ENCODE measurements at regions not wholly inside any gene's neighbourhood (a gene's known extent, or its start where the extent isn't known, plus 50 kb on each side); places are given as distances from the start of the nearest gene placed in this dataset.

GRCh38 chr4:147039976-147040575 is 94.4 kb upstream of the TTC29 start:
- Histone ChIP-seq H3K27ac (peak overlapping the region; percentile 77), H3K36me3 (no peaks in the 10 kb centered on the region), H3K4me1 (peaks cover 20% of the 10 kb centered on the region), H3K9me3 (replicated peaks) (no peaks in the 10 kb centered on the region), H3K4me3 (peak overlapping the region; percentile 22), H3K27me3 (no peaks in the 10 kb centered on the region)
- DNase-seq: peak; percentile 86 to 95

GRCh38 chr4:147040874-147041273 is 95.2 kb upstream of the TTC29 start:
- peak in 1 of 2 experiments; percentile 17 for DNase-seq
- Histone ChIP-seq H3K27ac (peak overlapping the region; percentile 77), H3K9me3 (replicated peaks) (no peaks in the 10 kb centered on the region)

DNA sequence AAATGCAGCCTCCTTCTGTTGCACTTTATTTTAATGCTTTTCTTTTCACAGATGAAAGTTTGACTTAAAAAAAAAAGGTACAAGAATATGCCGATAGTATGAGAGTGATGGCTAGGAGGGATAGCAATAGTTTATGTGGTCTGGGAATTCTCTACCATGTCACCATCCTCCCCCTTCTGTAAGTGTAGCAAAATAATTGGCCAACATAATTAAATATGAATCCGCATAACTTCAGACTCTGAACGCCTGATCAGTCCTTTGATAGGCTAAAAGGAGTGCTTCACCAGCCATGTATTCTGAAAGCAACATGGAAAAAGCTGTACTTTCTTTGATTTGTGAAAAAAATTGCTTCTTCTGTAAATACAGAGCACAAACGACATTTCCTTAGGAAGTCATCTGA is 95.7 kb upstream of the TTC29 start:
- Histone ChIP-seq H3K27ac (peak overlapping the region; percentile 77), H3K27me3 (no peaks in the 10 kb centered on the region)

More at GRCh38 chr4:147040874-147041273, 95.2 kb upstream of the TTC29 start:
- no peaks in the 10 kb centered on the region for H3K27me3 ChIP-seq
- peak overlapping the region; percentile 22 for H3K4me3 ChIP-seq
- peaks cover 20% of the 10 kb centered on the region for H3K4me1 ChIP-seq
- no peaks in the 10 kb centered on the region for H3K36me3 ChIP-seq

DNA sequence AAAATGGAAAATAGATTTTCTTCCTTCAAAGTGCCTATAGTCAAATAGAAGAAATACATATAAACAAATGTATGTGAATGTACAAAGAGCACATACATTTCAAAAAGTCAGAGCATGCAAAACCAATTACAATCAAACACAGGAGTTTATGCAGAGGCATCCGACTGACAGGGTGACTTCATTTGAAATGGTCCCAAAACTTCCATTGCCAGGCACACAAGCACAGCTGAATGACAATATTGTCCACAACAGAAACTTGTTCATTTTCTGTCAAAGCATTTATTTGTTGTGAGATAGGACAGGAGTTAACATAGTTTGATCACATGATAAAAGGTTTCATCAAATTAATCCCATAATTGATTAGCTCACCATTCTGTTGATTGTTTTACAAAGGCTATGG is 96.4 kb upstream of the TTC29 start:
- Histone ChIP-seq H3K4me1 (peaks cover 20% of the 10 kb centered on the region), H3K27me3 (no peaks in the 10 kb centered on the region), H3K9me3 (replicated peaks) (no peaks in the 10 kb centered on the region), H3K36me3 (no peaks in the 10 kb centered on the region), H3K27ac (peak overlapping the region; percentile 77), H3K4me3 (no peak overlapping the region)
- peak in 1 of 2 experiments; percentile 8 for DNase-seq

More for the DNA sequence above, 95.7 kb upstream of the TTC29 start:
- peak in 1 of 2 experiments; percentile 21 for DNase-seq
- H3K4me3 ChIP-seq: no peak overlapping the region
- H3K9me3 ChIP-seq (replicated peaks): no peaks in the 10 kb centered on the region
- peaks cover 20% of the 10 kb centered on the region for H3K4me1 ChIP-seq
- H3K36me3 ChIP-seq: no peaks in the 10 kb centered on the region

DNA sequence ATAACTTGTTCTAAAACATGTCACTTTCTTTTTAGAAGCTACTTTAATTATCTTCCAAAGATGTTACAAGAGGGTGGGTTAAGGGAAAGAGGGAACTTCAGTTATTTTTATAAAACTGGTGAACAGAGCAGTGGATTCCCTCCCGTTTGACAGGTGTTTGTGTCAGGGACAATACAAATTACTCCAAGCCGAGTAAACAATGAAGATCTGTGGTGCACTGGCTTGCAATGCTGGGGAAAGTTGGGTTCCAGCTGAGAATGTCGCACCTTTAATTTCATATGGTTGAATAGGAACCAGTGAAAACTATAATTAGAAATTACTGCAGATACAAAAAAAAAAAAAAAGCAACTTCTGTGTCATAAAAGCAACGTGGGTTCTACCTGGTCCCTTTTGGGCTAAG is 98.6 kb upstream of the TTC29 start:
- no peaks in the 10 kb centered on the region for H3K27me3 ChIP-seq
- no peak for DNase-seq
- H3K9me3 ChIP-seq (replicated peaks): no peaks in the 10 kb centered on the region
- no peaks in the 10 kb centered on the region for H3K36me3 ChIP-seq
- no peak overlapping the region for H3K27ac ChIP-seq
- no peak overlapping the region for H3K4me3 ChIP-seq
- peaks cover 19% of the 10 kb centered on the region for H3K4me1 ChIP-seq

DNA sequence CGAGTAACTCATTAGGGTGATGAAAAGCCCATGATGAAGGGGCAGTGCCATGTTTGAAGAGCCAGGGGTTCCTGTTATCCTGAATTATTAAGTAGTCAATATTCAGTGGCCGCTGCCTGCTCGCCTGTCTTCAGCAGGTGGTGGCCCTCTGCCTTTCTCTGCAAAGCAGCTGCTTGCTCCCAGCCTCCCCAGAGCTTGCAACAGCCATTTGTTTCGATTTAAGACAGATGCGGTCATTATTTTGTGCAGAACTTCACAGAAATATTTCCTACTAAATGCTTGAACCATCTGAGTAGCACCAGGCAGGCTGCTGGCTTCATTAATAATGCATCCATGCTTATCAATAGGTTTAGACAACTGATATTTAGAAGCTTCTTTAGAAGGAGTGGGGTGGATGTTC is 104.3 kb upstream of the TTC29 start:
- Histone ChIP-seq H3K4me3 (peak overlapping the region; percentile 18; the same call in 1 of the 2 replicates), H3K9me3 (replicated peaks) (no peaks in the 10 kb centered on the region), H3K4me1 (no peaks in the 10 kb centered on the region; the same call in 1 of the 2 replicates), H3K36me3 (no peaks in the 10 kb centered on the region), H3K27me3 (no peaks in the 10 kb centered on the region), H3K27ac (no peak overlapping the region)
- DNase-seq: peak; percentile 8 to 32

- H3K4me3 ChIP-seq: peak overlapping the region; percentile 18; the same call in 1 of the 2 replicates
- H3K36me3 ChIP-seq: no peaks in the 10 kb centered on the region
- H3K27ac ChIP-seq: no peak overlapping the region
- H3K9me3 ChIP-seq (replicated peaks): no peaks in the 10 kb centered on the region
- DNase-seq: no peak
- H3K27me3 ChIP-seq: no peaks in the 10 kb centered on the region
- no peaks in the 10 kb centered on the region; the same call in 1 of the 2 replicates for H3K4me1 ChIP-seq
Observed at GRCh38 chr4:147050356-147050765, 104.7 kb upstream of the TTC29 start.

- DNase-seq: no peak
- Histone ChIP-seq H3K4me1 (no peaks in the 10 kb centered on the region; the same call in 1 of the 2 replicates), H3K27ac (no peak overlapping the region), H3K36me3 (no peaks in the 10 kb centered on the region), H3K9me3 (replicated peaks) (no peaks in the 10 kb centered on the region), H3K4me3 (no peak overlapping the region), H3K27me3 (no peaks in the 10 kb centered on the region)
Observed at GRCh38 chr4:147052361-147052760, 106.7 kb upstream of the TTC29 start.

DNA sequence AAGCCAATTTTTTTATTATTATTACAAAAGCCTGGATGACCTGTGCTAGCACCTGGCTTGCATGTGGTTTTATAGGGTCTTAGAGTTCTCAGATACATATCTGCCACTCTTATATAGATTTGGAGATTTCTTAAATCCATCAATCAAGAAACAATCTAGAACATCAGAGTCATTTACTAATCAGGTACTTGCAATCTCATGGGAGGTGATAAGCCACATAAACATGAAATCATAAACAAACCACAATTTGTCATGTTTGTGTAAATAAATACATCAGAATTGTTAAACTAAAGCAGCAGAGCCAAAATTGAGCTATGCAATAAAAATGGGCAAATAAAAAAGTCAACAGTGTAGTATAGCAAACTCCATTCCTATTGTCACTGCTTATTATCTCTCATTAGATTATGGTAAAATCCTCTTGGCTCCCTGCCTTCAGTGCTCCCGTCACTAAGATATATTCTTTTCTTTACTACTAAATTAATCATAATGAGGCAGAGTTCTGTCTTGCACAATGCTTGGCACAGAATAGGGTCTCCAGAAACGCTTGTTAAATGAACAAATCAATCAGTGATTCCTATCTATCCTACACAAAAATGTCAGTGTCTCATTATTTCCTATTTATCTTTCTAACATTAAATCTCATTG is 108.7 kb upstream of the TTC29 start:
- no peaks in the 10 kb centered on the region; the same call in 1 of the 2 replicates for H3K4me1 ChIP-seq
- H3K9me3 ChIP-seq (replicated peaks): no peaks in the 10 kb centered on the region
- no peak overlapping the region for H3K4me3 ChIP-seq
- no peak overlapping the region for H3K27ac ChIP-seq
- no peak for DNase-seq
- no peaks in the 10 kb centered on the region for H3K27me3 ChIP-seq
- no peaks in the 10 kb centered on the region for H3K36me3 ChIP-seq

DNA sequence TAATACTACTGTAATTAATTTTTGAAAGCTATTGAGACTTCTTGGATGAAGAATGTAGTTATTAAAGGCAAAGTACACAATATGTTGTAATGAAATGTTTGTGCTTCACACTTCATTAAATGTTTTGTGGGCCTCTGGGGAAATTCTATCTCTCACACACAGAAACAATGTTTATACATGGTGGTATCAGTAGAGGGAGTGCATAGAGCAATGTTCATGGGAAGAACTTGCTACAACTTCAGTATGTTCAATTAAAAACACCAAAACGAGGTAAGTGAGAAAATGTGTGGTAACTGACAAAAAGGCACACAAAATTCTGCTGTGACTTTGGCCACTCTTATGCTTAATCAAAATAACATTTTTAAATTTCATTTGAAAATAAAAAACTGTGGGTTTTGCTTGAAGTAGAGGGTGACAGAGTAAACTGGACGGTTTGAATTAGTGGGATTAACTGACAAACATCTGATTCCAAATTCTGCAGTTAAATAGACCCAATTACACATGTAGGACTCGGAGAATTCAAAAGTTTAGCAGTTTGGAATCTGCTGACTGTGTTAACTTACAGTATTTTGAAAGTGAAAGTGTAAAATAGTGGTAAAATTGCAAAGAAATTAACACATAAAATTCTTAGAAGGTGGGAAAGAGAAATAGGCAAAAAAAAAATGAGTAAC is 111.4 kb upstream of the TTC29 start:
- Histone ChIP-seq H3K27ac (peak overlapping the region; percentile 18), H3K9me3 (replicated peaks) (no peaks in the 10 kb centered on the region), H3K27me3 (no peaks in the 10 kb centered on the region), H3K36me3 (no peaks in the 10 kb centered on the region), H3K4me3 (peak overlapping the region; percentile 41), H3K4me1 (peaks cover 4% of the 10 kb centered on the region; the same call in 1 of the 2 replicates)
- DNase-seq: peak in 1 of 2 experiments; percentile 30

DNA sequence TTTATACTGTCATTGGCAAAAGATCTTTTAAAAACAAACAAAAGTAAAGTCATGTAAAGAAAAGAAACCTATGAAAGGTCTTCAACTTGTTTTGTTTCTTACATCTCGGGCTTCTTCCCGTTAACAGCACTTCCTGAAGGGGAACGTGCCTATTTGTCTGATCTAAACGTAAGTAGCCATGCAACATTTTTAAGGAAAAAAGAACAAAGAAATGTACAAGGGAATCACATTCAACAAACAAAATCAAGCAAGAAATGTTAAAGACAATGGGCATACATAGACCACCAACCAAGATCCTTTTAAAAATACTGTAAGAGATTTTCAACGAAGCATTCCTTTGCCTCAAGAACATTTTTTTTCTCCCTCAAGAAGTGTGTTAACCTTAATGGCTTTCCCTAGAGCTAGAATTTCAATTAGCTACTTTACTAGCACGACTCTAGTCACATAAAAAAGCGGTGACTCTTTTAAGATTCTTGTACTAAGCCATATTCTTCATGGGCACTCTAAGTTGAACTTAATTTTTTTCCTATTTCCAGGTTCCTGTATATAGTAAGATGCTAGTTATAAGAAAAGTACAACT is 112.0 kb upstream of the TTC29 start:
- Histone ChIP-seq H3K9me3 (replicated peaks) (no peaks in the 10 kb centered on the region), H3K27me3 (no peaks in the 10 kb centered on the region), H3K4me1 (peaks cover 4% of the 10 kb centered on the region; the same call in 1 of the 2 replicates), H3K27ac (peak overlapping the region; percentile 18), H3K4me3 (peak overlapping the region; percentile 41), H3K36me3 (no peaks in the 10 kb centered on the region)
- DNase-seq: peak in 1 of 2 experiments; percentile 25

DNA sequence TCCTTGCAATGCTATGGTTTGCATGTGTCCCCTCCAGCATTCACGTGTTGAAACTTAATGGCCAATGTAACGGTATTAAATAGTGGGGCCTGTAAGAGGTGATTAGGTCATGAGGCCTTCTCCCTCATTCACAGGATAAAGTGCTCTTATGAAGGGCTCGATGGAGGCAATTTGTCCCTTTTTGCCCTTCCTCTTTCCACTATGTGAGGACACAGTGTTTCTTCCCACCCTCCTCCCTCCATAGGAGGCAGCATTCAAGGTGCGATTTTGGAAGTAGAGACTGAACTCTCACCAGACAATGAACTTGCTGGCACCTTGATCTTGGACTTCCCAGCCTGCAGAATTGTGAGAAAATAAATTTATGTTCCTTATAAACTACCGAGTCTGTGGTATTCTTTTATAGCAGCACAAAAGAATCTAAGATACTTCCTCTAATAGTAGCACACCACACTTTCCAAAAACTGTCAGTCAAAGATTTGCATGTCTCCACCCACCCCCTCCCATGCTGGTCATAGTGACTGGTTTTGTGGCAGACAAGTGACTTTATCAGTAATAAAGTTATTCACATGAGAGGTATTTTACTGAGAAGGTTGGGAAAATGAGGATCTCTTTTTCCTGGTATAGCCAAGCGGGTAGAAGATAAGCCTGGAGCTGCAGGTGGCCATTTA is 113.5 kb upstream of the TTC29 start:
- Histone ChIP-seq H3K9me3 (replicated peaks) (no peaks in the 10 kb centered on the region), H3K4me3 (no peak overlapping the region), H3K27me3 (no peaks in the 10 kb centered on the region), H3K27ac (no peak overlapping the region), H3K4me1 (peaks cover 4% of the 10 kb centered on the region; the same call in 1 of the 2 replicates), H3K36me3 (no peaks in the 10 kb centered on the region)
- no peak for DNase-seq

- H3K4me1 ChIP-seq: peaks cover 4% of the 10 kb centered on the region; the same call in 1 of the 2 replicates
- no peak overlapping the region for H3K4me3 ChIP-seq
- H3K27ac ChIP-seq: no peak overlapping the region
- peak in 1 of 2 experiments; percentile 20 for DNase-seq
- no peaks in the 10 kb centered on the region for H3K9me3 ChIP-seq (replicated peaks)
- no peaks in the 10 kb centered on the region for H3K27me3 ChIP-seq
- no peaks in the 10 kb centered on the region for H3K36me3 ChIP-seq
Observed at GRCh38 chr4:147060151-147060931, 114.7 kb upstream of the TTC29 start.

- Histone ChIP-seq H3K4me1 (peaks cover 4% of the 10 kb centered on the region; the same call in 1 of the 2 replicates), H3K9me3 (replicated peaks) (no peaks in the 10 kb centered on the region), H3K36me3 (no peaks in the 10 kb centered on the region), H3K27ac (no peak overlapping the region), H3K4me3 (no peak overlapping the region), H3K27me3 (no peaks in the 10 kb centered on the region)
- no peak for DNase-seq
Observed at GRCh38 chr4:147064856-147065255, 119.2 kb upstream of the TTC29 start.

All from SJCRH30 (cell line).